ENCODE measurements at regions not wholly inside any gene's neighbourhood (a gene's known extent, or its start where the extent isn't known, plus 50 kb on each side); places are given as distances from the start of the nearest gene placed in this dataset.

GRCh38 chr10:131485732-131486131, 174.2 kb upstream of the TCERG1L start:
- DNase-seq, result no peak
- H3K27ac Mint-ChIP-seq (ENCODE audit: unreplicated experiment), result no peak overlapping the region
- H3K27me3 Mint-ChIP-seq (ENCODE audit: insufficient read depth, unreplicated experiment), result peaks cover 3% of the 10 kb centered on the region
- H3K36me3 Mint-ChIP-seq (ENCODE audit: insufficient read depth, unreplicated experiment), result no peaks in the 10 kb centered on the region
- H3K4me1 Mint-ChIP-seq (ENCODE audit: low read depth, unreplicated experiment), result no peaks in the 10 kb centered on the region
- intact Hi-C loops (cut with micrococcal nuclease; ENCODE audit: unreplicated experiment), result no loop called here
- H3K9me3 ChIP-seq, result peaks cover 6% of the 10 kb centered on the region
- no peaks in the 10 kb centered on the region for H3K4me1 ChIP-seq
- no peak overlapping the region for H3K4me3 ChIP-seq (ENCODE audit: low read depth, low read length)
- BruUV-seq (replicated peaks), result no TSS peak
- peaks cover 23% of the 10 kb centered on the region for H3K9me3 Mint-ChIP-seq (ENCODE audit: unreplicated experiment)
- no peak for TF ChIP-seq CTCF (IDR thresholded peaks at IDR 0.05; ENCODE audit: insufficient read depth in 1 of 2, low read depth in 1 of 2, low read length in 1 of 2, severe bottlenecking in 1 of 2, unreplicated experiment in 1 of 2)
- H3K36me3 ChIP-seq (ENCODE audit: control insufficient read depth, insufficient read depth, low read length), result no peaks in the 10 kb centered on the region
- H3K4me3 Mint-ChIP-seq (ENCODE audit: unreplicated experiment), result no peak overlapping the region
- POLR2A ChIA-PET, result no interaction called here
- CTCF ChIA-PET, result no interaction called here
- no peaks in the 10 kb centered on the region for H3K27me3 ChIP-seq (replicated peaks; ENCODE audit: control insufficient read depth, insufficient read depth, low read length)

- CTCF ChIA-PET, result no interaction called here
- Mint-ChIP-seq H3K4me1 (ENCODE audit: low read depth, unreplicated experiment) (no peaks in the 10 kb centered on the region), H3K27me3 (ENCODE audit: insufficient read depth, unreplicated experiment) (no peaks in the 10 kb centered on the region), H3K27ac (ENCODE audit: unreplicated experiment) (no peak overlapping the region), H3K9me3 (ENCODE audit: unreplicated experiment) (peaks cover 15% of the 10 kb centered on the region), H3K4me3 (ENCODE audit: unreplicated experiment) (no peak overlapping the region), H3K36me3 (ENCODE audit: insufficient read depth, unreplicated experiment) (no peaks in the 10 kb centered on the region)
- Histone ChIP-seq H3K9me3 (peaks cover 6% of the 10 kb centered on the region; the same call in 1 of the 2 replicates), H3K27me3 (replicated peaks; ENCODE audit: control insufficient read depth, insufficient read depth, low read length) (no peaks in the 10 kb centered on the region), H3K4me3 (ENCODE audit: low read depth, low read length) (no peak overlapping the region), H3K36me3 (ENCODE audit: control insufficient read depth, insufficient read depth, low read length) (no peaks in the 10 kb centered on the region), H3K4me1 (no peaks in the 10 kb centered on the region)
- no TSS peak for BruUV-seq (replicated peaks)
- TF ChIP-seq CTCF (IDR thresholded peaks at IDR 0.05; ENCODE audit: insufficient read depth in 1 of 2, low read depth in 1 of 2, low read length in 1 of 2, severe bottlenecking in 1 of 2, unreplicated experiment in 1 of 2), result no peak
- intact Hi-C loops (cut with micrococcal nuclease; ENCODE audit: unreplicated experiment), result no loop called here
- no peak for DNase-seq
- POLR2A ChIA-PET, result no interaction called here
Observed at GRCh38 chr10:131487822-131488221, 176.3 kb upstream of the TCERG1L start.

GRCh38 chr10:131490991-131491594, 179.6 kb upstream of the TCERG1L start:
- no TSS peak for BruUV-seq (replicated peaks)
- H3K36me3 Mint-ChIP-seq (ENCODE audit: insufficient read depth, unreplicated experiment), result no peaks in the 10 kb centered on the region
- H3K27ac Mint-ChIP-seq (ENCODE audit: unreplicated experiment), result no peak overlapping the region
- no peaks in the 10 kb centered on the region for H3K4me1 ChIP-seq
- no peak for DNase-seq
- no peaks in the 10 kb centered on the region for H3K4me1 Mint-ChIP-seq (ENCODE audit: low read depth, unreplicated experiment)
- H3K9me3 ChIP-seq, result peaks cover 6% of the 10 kb centered on the region; the same call in 1 of the 2 replicates
- H3K4me3 ChIP-seq (ENCODE audit: low read depth, low read length), result no peak overlapping the region
- H3K27me3 Mint-ChIP-seq (ENCODE audit: insufficient read depth, unreplicated experiment), result no peaks in the 10 kb centered on the region
- peaks cover 9% of the 10 kb centered on the region for H3K9me3 Mint-ChIP-seq (ENCODE audit: unreplicated experiment)
- no peaks in the 10 kb centered on the region for H3K36me3 ChIP-seq (ENCODE audit: control insufficient read depth, insufficient read depth, low read length)
- no peak overlapping the region for H3K4me3 Mint-ChIP-seq (ENCODE audit: unreplicated experiment)
- no peak for TF ChIP-seq CTCF (IDR thresholded peaks at IDR 0.05; ENCODE audit: insufficient read depth in 1 of 2, low read depth in 1 of 2, low read length in 1 of 2, severe bottlenecking in 1 of 2, unreplicated experiment in 1 of 2)
- ChIA-PET POLR2A (no interaction called here), CTCF (no interaction called here)
- H3K27me3 ChIP-seq (replicated peaks; ENCODE audit: control insufficient read depth, insufficient read depth, low read length), result no peaks in the 10 kb centered on the region
- intact Hi-C loops (cut with micrococcal nuclease; ENCODE audit: unreplicated experiment), result no loop called here

Measured in Caco-2 (cell line).